ENCODE measurements at regions not wholly inside any gene's neighbourhood (a gene's known extent, or its start where the extent isn't known, plus 50 kb on each side); places are given as distances from the start of the nearest gene placed in this dataset.

GRCh38 chr12:93043192-93043876 is 114.2 kb upstream of the EEA1 start:
- BruUV-seq (replicated peaks) = no TSS peak
- Histone ChIP-seq H3K79me1 (ENCODE audit: low read depth in 1 of 2, low read length in 2 of 2) (no peaks in the 10 kb centered on the region), H3K4me3 (ENCODE audit: insufficient read depth, low read depth, low read length) (no peak overlapping the region), H3K23ac (ENCODE audit: low read depth, low read length) (no peak overlapping the region), H4K91ac (ENCODE audit: insufficient read depth, low read depth, low read length) (no peak overlapping the region), H3K27ac (ENCODE audit: insufficient read depth, low read length) (no peak overlapping the region), H3K18ac (ENCODE audit: low read depth, low read length) (no peak overlapping the region), H3K9ac (ENCODE audit: low read depth, low read length) (no peak overlapping the region), H3K27me3 (ENCODE audit: control insufficient read depth, insufficient read depth, low read length) (no peaks in the 10 kb centered on the region), H3K9me3 (ENCODE audit: control insufficient read depth, insufficient read depth, low read length) (no peaks in the 10 kb centered on the region), H3K4ac (ENCODE audit: low read depth, low read length) (no peak overlapping the region), H2AK5ac (ENCODE audit: low read depth, low read length) (no peak overlapping the region), H2BK20ac (ENCODE audit: low read depth, low read length) (no peak overlapping the region), H2BK15ac (ENCODE audit: low read depth, low read length) (no peak overlapping the region), H3K56ac (ENCODE audit: extremely low read depth, insufficient read depth, low read length) (no peak overlapping the region), H4K5ac (ENCODE audit: low read depth, low read length) (no peak overlapping the region), H2BK5ac (ENCODE audit: low read depth, low read length, poor library complexity, severe bottlenecking) (no peak overlapping the region), H2AK9ac (replicated peaks; ENCODE audit: low read depth, low read length, poor library complexity) (no peak overlapping the region), H3K14ac (replicated peaks; ENCODE audit: low read depth, low read length) (no peak overlapping the region), H3K4me2 (ENCODE audit: low read depth, low read length) (no peak overlapping the region), H3K4me1 (ENCODE audit: control insufficient read depth, insufficient read depth, low read length) (no peaks in the 10 kb centered on the region), H2BK120ac (ENCODE audit: low read depth, low read length) (no peak overlapping the region), H3K9me1 (ENCODE audit: insufficient read depth, low read length) (no peaks in the 10 kb centered on the region), H3K36me3 (ENCODE audit: control insufficient read depth, insufficient read depth, low read length) (no peaks in the 10 kb centered on the region), H2AFZ (replicated peaks; ENCODE audit: low read length, poor library complexity) (no peak overlapping the region), H4K8ac (ENCODE audit: low read depth in 2 of 2, low read length in 2 of 2) (no peak overlapping the region), H4K20me1 (ENCODE audit: insufficient read depth, low read length) (no peaks in the 10 kb centered on the region)
- ChIA-PET CTCF (no interaction called here), POLR2A (ENCODE audit: unreplicated experiment) (no interaction called here)
- intact Hi-C loops (cut with micrococcal nuclease) (no loop called here), dilution Hi-C loops (cut with HindIII; ENCODE audit: low sequenced_read_pairs, unreplicated experiment) (no loop called here), in situ Hi-C loops (cut with MboI; ENCODE audit: low sequenced_read_pairs) (no loop called here)
- ATAC-seq (ENCODE audit: low read depth) (no peak), DNase-seq (no peak)
- TF ChIP-seq CHD1 (IDR thresholded peaks at IDR 0.05; ENCODE audit: low read depth, low read length) (no peak), MXI1 (IDR thresholded peaks at IDR 0.05; ENCODE audit: borderline replicate concordance, low read depth, low read length) (no peak), CEBPB (IDR thresholded peaks at IDR 0.05; ENCODE audit: low read depth, low read length) (no peak), MAFK (IDR thresholded peaks at IDR 0.05; ENCODE audit: low read depth, low read length) (no peak), POLR2A (IDR thresholded peaks at IDR 0.05; ENCODE audit: low read depth, low read length) (no peak), CTCF (conservative IDR thresholded peaks at IDR 0.05; ENCODE audit: low read depth, low read length) (no peak), RCOR1 (IDR thresholded peaks at IDR 0.05; ENCODE audit: insufficient replicate concordance, low read length) (no peak), USF2 (IDR thresholded peaks at IDR 0.05; ENCODE audit: low read depth, low read length) (no peak), ELK1 (IDR thresholded peaks at IDR 0.05; ENCODE audit: borderline replicate concordance, low read depth, low read length) (no peak), RAD21 (IDR thresholded peaks at IDR 0.05; ENCODE audit: low read length) (no peak), NFE2L2 (IDR thresholded peaks at IDR 0.05; ENCODE audit: low read depth, low read length) (no peak), RFX5 (IDR thresholded peaks at IDR 0.05; ENCODE audit: low read depth, low read length) (no peak), MAZ (IDR thresholded peaks at IDR 0.05; ENCODE audit: borderline replicate concordance, low read depth, low read length) (no peak), FOS (IDR thresholded peaks at IDR 0.05; ENCODE audit: low read depth, low read length) (no peak), SMC3 (IDR thresholded peaks at IDR 0.05; ENCODE audit: low read depth, low read length) (no peak), BHLHE40 (IDR thresholded peaks at IDR 0.05; ENCODE audit: low read depth, low read length) (no peak)
- no CpG with 5 or more reads among the region's 3 CpGs for WGBS, 2 experiments (ENCODE audit: extremely low coverage in 2 of 2, insufficient read length in 1 of 2)

Data from IMR-90 (cell line).